Mesendoderm (in vitro differentiated cells): ENCODE measurements at regions not wholly inside any gene's neighbourhood (a gene's known extent, or its start where the extent isn't known, plus 50 kb on each side); places are given as distances from the start of the nearest gene placed in this dataset.

ENCODE experiments used
- DNase-seq: peaks from one replicate; pipeline ENCODE4 v3.0.0; 2013
- H2AK5ac ChIP-seq: 2 replicates; pipeline ENCODE4 v1.6.1; 2013; ENCODE audit warnings: low read length, inconsistent platforms
- H2BK120ac ChIP-seq: 2 replicates; pipeline ENCODE4 v1.6.1; 2013; ENCODE audit warnings: low read depth, mild to moderate bottlenecking, low read length, moderate library complexity, mixed read lengths
- H2BK15ac ChIP-seq: replicated peaks from 2 replicates; pipeline ENCODE4 v1.6.1; 2013; ENCODE audit warnings: low read depth, mild to moderate bottlenecking, moderate library complexity
- H2BK5ac ChIP-seq: 2 replicates; pipeline ENCODE4 v1.6.1; 2013; ENCODE audit warnings: low read length, inconsistent platforms
- H3K18ac ChIP-seq: 2 replicates; pipeline ENCODE4 v1.6.1; 2013; ENCODE audit warnings: mild to moderate bottlenecking, low read length, mixed read lengths
- H3K23ac ChIP-seq: one replicate; pipeline ENCODE4 v1.6.1; 2013; ENCODE audit warnings: low read length
- H3K27ac ChIP-seq: 2 replicates; pipeline ENCODE4 v1.5.1; 2013; ENCODE audit warnings: low read depth, mild to moderate bottlenecking, inconsistent platforms, low read length, moderate library complexity
- H3K27me3 ChIP-seq: 2 replicates; pipeline ENCODE4 v1.6.1; 2013; ENCODE audit warnings: low read length, control low read depth, mild to moderate bottlenecking, inconsistent platforms; ENCODE audit not compliant: insufficient read depth, poor library complexity
- H3K36me3 ChIP-seq: 2 replicates; pipeline ENCODE4 v1.6.1; 2013; ENCODE audit warnings: low read length, inconsistent platforms; ENCODE audit not compliant: control insufficient read depth, insufficient read depth
- H3K4ac ChIP-seq: one replicate; pipeline ENCODE4 v1.6.1; 2013; ENCODE audit warnings: low read depth, mild to moderate bottlenecking, low read length, moderate library complexity
- H3K4me1 ChIP-seq: 2 replicates; pipeline ENCODE4 v1.6.1; 2013; ENCODE audit warnings: low read depth, low read length, inconsistent platforms; ENCODE audit not compliant: control insufficient read depth
- H3K4me2 ChIP-seq: 2 replicates; pipeline ENCODE4 v1.6.1; 2013; ENCODE audit warnings: low read length
- H3K4me3 ChIP-seq: 2 replicates; pipeline ENCODE4 v1.5.1; 2013; ENCODE audit warnings: mild to moderate bottlenecking, low read length
- H3K56ac ChIP-seq: one replicate; pipeline ENCODE4 v1.6.1; 2013; ENCODE audit warnings: low read length
- H3K79me1 ChIP-seq: 2 replicates; pipeline ENCODE4 v1.6.1; 2013; ENCODE audit warnings: low read length, inconsistent platforms
- H3K79me2 ChIP-seq: 2 replicates; pipeline ENCODE4 v1.6.1; 2013; ENCODE audit warnings: mild to moderate bottlenecking, low read length; ENCODE audit not compliant: control insufficient read depth, insufficient read depth
- H3K9ac ChIP-seq: 2 replicates; pipeline ENCODE4 v1.6.1; 2013; ENCODE audit warnings: low read length, inconsistent platforms
- H4K5ac ChIP-seq: one replicate; pipeline ENCODE4 v1.6.1; 2013; ENCODE audit warnings: low read length
- H4K8ac ChIP-seq: one replicate; pipeline ENCODE4 v1.6.1; 2013; ENCODE audit warnings: low read depth, mild to moderate bottlenecking, control low read depth, low read length, moderate library complexity
- WGBS: extraction: QIAGEN DNeasy Blood & Tissue Kit; methylation state at CpG from one replicate; pipeline ENCODE4 v1.1.7; 2013; ENCODE audit warnings: low lambda C conversion rate, missing lambda C conversion rate; ENCODE audit not compliant: insufficient coverage; ENCODE audit errors: extremely low coverage; 5-methylcytosine and 5-hydroxymethylcytosine counted together

- H2BK5ac ChIP-seq: no peak overlapping the region
- H2BK120ac ChIP-seq: no peak overlapping the region
- DNase-seq: no peak
- H3K27ac ChIP-seq: no peak overlapping the region
- H2BK15ac ChIP-seq: no peak overlapping the region
- no peak overlapping the region for H3K9ac ChIP-seq
- H2AK5ac ChIP-seq: no peak overlapping the region
- no peak overlapping the region for H4K8ac ChIP-seq
- WGBS: no CpG with 5 or more reads among the region's 1 CpG
- H3K4me2 ChIP-seq: no peak overlapping the region
- no peak overlapping the region for H3K4ac ChIP-seq
- H4K5ac ChIP-seq: no peak overlapping the region
- no peak overlapping the region for H3K4me3 ChIP-seq
- H3K4me1 ChIP-seq: no peaks in the 10 kb centered on the region
- H3K56ac ChIP-seq: no peak overlapping the region
- no peak overlapping the region for H3K23ac ChIP-seq
- no peaks in the 10 kb centered on the region for H3K27me3 ChIP-seq
- no peak overlapping the region for H3K18ac ChIP-seq
- no peaks in the 10 kb centered on the region for H3K79me2 ChIP-seq
- H3K36me3 ChIP-seq: no peaks in the 10 kb centered on the region
- no peaks in the 10 kb centered on the region for H3K79me1 ChIP-seq
Measured at GRCh38 chr2:12831016-12831415, 114.3 kb downstream of the TRIB2 start.

- no peak overlapping the region for H3K27ac ChIP-seq
- H3K56ac ChIP-seq: no peak overlapping the region
- H3K9ac ChIP-seq: no peak overlapping the region
- no peaks in the 10 kb centered on the region for H3K4me1 ChIP-seq
- H3K4me2 ChIP-seq: no peak overlapping the region
- no peak overlapping the region for H3K4me3 ChIP-seq
- H2BK120ac ChIP-seq: no peak overlapping the region
- no peak overlapping the region for H2AK5ac ChIP-seq
- no peak overlapping the region for H3K18ac ChIP-seq
- no CpG with 5 or more reads among the region's 3 CpGs for WGBS
- no peaks in the 10 kb centered on the region for H3K79me1 ChIP-seq
- no peak for DNase-seq
- no peak overlapping the region for H3K23ac ChIP-seq
- no peak overlapping the region for H2BK15ac ChIP-seq
- H2BK5ac ChIP-seq: no peak overlapping the region
- H4K8ac ChIP-seq: no peak overlapping the region
- no peak overlapping the region for H4K5ac ChIP-seq
- H3K79me2 ChIP-seq: no peaks in the 10 kb centered on the region
- H3K4ac ChIP-seq: no peak overlapping the region
- no peaks in the 10 kb centered on the region for H3K36me3 ChIP-seq
- H3K27me3 ChIP-seq: no peaks in the 10 kb centered on the region
Measured at GRCh38 chr2:12834239-12834638, 117.5 kb downstream of the TRIB2 start.

GRCh38 chr2:12835733-12836132 is 119.0 kb downstream of the TRIB2 start:
- no CpG with 5 or more reads among the region's 4 CpGs for WGBS

GRCh38 chr2:12839339-12839738 is 122.6 kb downstream of the TRIB2 start:
- Histone ChIP-seq H3K79me1 (no peaks in the 10 kb centered on the region), H3K4me1 (no peaks in the 10 kb centered on the region), H2BK120ac (no peak overlapping the region), H3K4me3 (no peak overlapping the region), H2BK5ac (no peak overlapping the region), H4K5ac (no peak overlapping the region), H3K27ac (no peak overlapping the region), H4K8ac (no peak overlapping the region), H2AK5ac (no peak overlapping the region), H3K36me3 (no peaks in the 10 kb centered on the region), H3K79me2 (no peaks in the 10 kb centered on the region), H3K4me2 (no peak overlapping the region), H2BK15ac (no peak overlapping the region), H3K18ac (no peak overlapping the region), H3K23ac (no peak overlapping the region), H3K27me3 (no peaks in the 10 kb centered on the region), H3K9ac (no peak overlapping the region), H3K4ac (no peak overlapping the region), H3K56ac (no peak overlapping the region)
- no CpG with 5 or more reads among the region's 2 CpGs for WGBS
- no peak for DNase-seq

More at GRCh38 chr2:12835733-12836132, 119.0 kb downstream of the TRIB2 start:
- no peak overlapping the region for H3K4me2 ChIP-seq
- no peak overlapping the region for H3K23ac ChIP-seq
- no peak overlapping the region for H2BK120ac ChIP-seq
- no peak overlapping the region for H2BK15ac ChIP-seq
- no peak overlapping the region for H2AK5ac ChIP-seq
- DNase-seq: no peak
- no peak overlapping the region for H3K9ac ChIP-seq
- H3K4me1 ChIP-seq: no peaks in the 10 kb centered on the region
- no peak overlapping the region for H4K8ac ChIP-seq
- H3K36me3 ChIP-seq: no peaks in the 10 kb centered on the region
- no peaks in the 10 kb centered on the region for H3K79me1 ChIP-seq
- H2BK5ac ChIP-seq: no peak overlapping the region
- no peaks in the 10 kb centered on the region for H3K79me2 ChIP-seq
- no peak overlapping the region for H3K56ac ChIP-seq
- H3K4me3 ChIP-seq: no peak overlapping the region
- H3K27me3 ChIP-seq: no peaks in the 10 kb centered on the region
- no peak overlapping the region for H3K18ac ChIP-seq
- no peak overlapping the region for H4K5ac ChIP-seq
- H3K27ac ChIP-seq: no peak overlapping the region
- H3K4ac ChIP-seq: no peak overlapping the region

- no peak for DNase-seq
- no CpG with 5 or more reads among the region's 5 CpGs for WGBS
- no peak overlapping the region for H3K23ac ChIP-seq
- no peak overlapping the region for H3K9ac ChIP-seq
- no peak overlapping the region for H3K4ac ChIP-seq
- no peak overlapping the region for H4K8ac ChIP-seq
- H3K56ac ChIP-seq: no peak overlapping the region
- no peak overlapping the region for H4K5ac ChIP-seq
- H3K79me1 ChIP-seq: no peaks in the 10 kb centered on the region
- no peak overlapping the region for H2AK5ac ChIP-seq
- H2BK15ac ChIP-seq: no peak overlapping the region
- no peak overlapping the region for H3K27ac ChIP-seq
- no peaks in the 10 kb centered on the region for H3K36me3 ChIP-seq
- H3K79me2 ChIP-seq: no peaks in the 10 kb centered on the region
- no peak overlapping the region for H3K4me3 ChIP-seq
- no peak overlapping the region for H3K18ac ChIP-seq
- no peak overlapping the region for H2BK5ac ChIP-seq
- no peaks in the 10 kb centered on the region for H3K27me3 ChIP-seq
- H2BK120ac ChIP-seq: no peak overlapping the region
- no peak overlapping the region for H3K4me2 ChIP-seq
- H3K4me1 ChIP-seq: no peaks in the 10 kb centered on the region
Measured at GRCh38 chr2:12841021-12841420, 124.3 kb downstream of the TRIB2 start.

- no peak overlapping the region for H2BK120ac ChIP-seq
- no peak overlapping the region for H3K18ac ChIP-seq
- no peak overlapping the region for H3K4me3 ChIP-seq
- no peak overlapping the region for H3K56ac ChIP-seq
- DNase-seq: no peak
- H3K27ac ChIP-seq: no peak overlapping the region
- H3K4me1 ChIP-seq: no peaks in the 10 kb centered on the region
- H3K4me2 ChIP-seq: no peak overlapping the region
- no peaks in the 10 kb centered on the region for H3K79me1 ChIP-seq
- H3K9ac ChIP-seq: no peak overlapping the region
- WGBS: no CpG with 5 or more reads among the region's 4 CpGs
- H3K79me2 ChIP-seq: no peaks in the 10 kb centered on the region
- H4K5ac ChIP-seq: no peak overlapping the region
- H3K27me3 ChIP-seq: no peaks in the 10 kb centered on the region
- no peak overlapping the region for H3K4ac ChIP-seq
- H2AK5ac ChIP-seq: no peak overlapping the region
- no peak overlapping the region for H2BK5ac ChIP-seq
- no peak overlapping the region for H4K8ac ChIP-seq
- H3K36me3 ChIP-seq: no peaks in the 10 kb centered on the region
- H2BK15ac ChIP-seq: no peak overlapping the region
- H3K23ac ChIP-seq: no peak overlapping the region
Measured at GRCh38 chr2:12842917-12843316, 126.2 kb downstream of the TRIB2 start.
